ENCODE measurements at regions not wholly inside any gene's neighbourhood (a gene's known extent, or its start where the extent isn't known, plus 50 kb on each side); places are given as distances from the start of the nearest gene placed in this dataset.
A peak's percentile ranks its signal among the peaks of the same experiment; 100 is the strongest.
"Not testable (repeated sequence)": the region's sequence is repeated elsewhere in the genome, so short reads cannot be mapped to it uniquely, and the experiment has no call there.

GRCh38 chr3:147333098-147333497 lies 73.2 kb downstream of the ZIC4 start:
- H3K36me3 ChIP-seq, result no peaks in the 10 kb centered on the region
- no peaks in the 10 kb centered on the region for H3K9me3 ChIP-seq (ENCODE audit: low read depth)
- DNase-seq (ENCODE audit: low read depth in 1 of 2, low spot score in 1 of 2), result no peak
- H3K27ac ChIP-seq, result no peak overlapping the region
- H3K4me3 ChIP-seq, result no peak overlapping the region
- H3K4me1 ChIP-seq (ENCODE audit: low read depth), result no peaks in the 10 kb centered on the region
- no peaks in the 10 kb centered on the region for H3K27me3 ChIP-seq
- TF ChIP-seq CTCF (IDR thresholded peaks at IDR 0.05; ENCODE audit: low read depth, low read length), result no peak

GRCh38 chr3:147328711-147329110 lies 77.6 kb downstream of the ZIC4 start:
- H3K9me3 ChIP-seq (ENCODE audit: low read depth), result no peaks in the 10 kb centered on the region
- DNase-seq (ENCODE audit: low read depth in 1 of 2, low spot score in 1 of 2), result no peak
- no peaks in the 10 kb centered on the region for H3K4me1 ChIP-seq (ENCODE audit: low read depth)
- no peaks in the 10 kb centered on the region for H3K36me3 ChIP-seq
- no peak overlapping the region for H3K4me3 ChIP-seq
- no peak overlapping the region for H3K27ac ChIP-seq
- TF ChIP-seq CTCF (IDR thresholded peaks at IDR 0.05; ENCODE audit: low read depth, low read length), result no peak
- H3K27me3 ChIP-seq, result no peaks in the 10 kb centered on the region

- no peak for DNase-seq (ENCODE audit: low read depth in 1 of 2, low spot score in 1 of 2)
Observed at GRCh38 chr3:147324356-147324755, 82.0 kb downstream of the ZIC4 start.

GRCh38 chr3:147318900-147319299 lies 87.4 kb downstream of the ZIC4 start:
- Histone ChIP-seq H3K4me3 (no peak overlapping the region), H3K36me3 (no peaks in the 10 kb centered on the region), H3K9me3 (ENCODE audit: low read depth) (no peaks in the 10 kb centered on the region), H3K27ac (no peak overlapping the region), H3K27me3 (no peaks in the 10 kb centered on the region), H3K4me1 (ENCODE audit: low read depth) (no peaks in the 10 kb centered on the region)
- peak in 1 of 2 donors; percentile 38 for DNase-seq (ENCODE audit: low read depth in 1 of 2, low spot score in 1 of 2)
- TF ChIP-seq CTCF (IDR thresholded peaks at IDR 0.05; ENCODE audit: low read depth, low read length), result no peak

More at GRCh38 chr3:147324356-147324755, 82.0 kb downstream of the ZIC4 start:
- Histone ChIP-seq H3K4me1 (ENCODE audit: low read depth) (no peaks in the 10 kb centered on the region), H3K4me3 (no peak overlapping the region), H3K27ac (no peak overlapping the region), H3K36me3 (no peaks in the 10 kb centered on the region), H3K9me3 (ENCODE audit: low read depth) (no peaks in the 10 kb centered on the region), H3K27me3 (no peaks in the 10 kb centered on the region)
- no peak for TF ChIP-seq CTCF (IDR thresholded peaks at IDR 0.05; ENCODE audit: low read depth, low read length)

- not testable (repeated sequence) for H3K36me3 ChIP-seq; H3K9me3 ChIP-seq (ENCODE audit: low read depth); H3K4me1 ChIP-seq (ENCODE audit: low read depth); H3K27ac ChIP-seq; DNase-seq (ENCODE audit: low read depth in 1 of 2, low spot score in 1 of 2); H3K4me3 ChIP-seq; H3K27me3 ChIP-seq
Observed at GRCh38 chr3:147317080-147317479, 89.3 kb downstream of the ZIC4 start.

GRCh38 chr3:147313513-147313912 lies 92.8 kb downstream of the ZIC4 start:
- DNase-seq (ENCODE audit: low read depth in 1 of 2, low spot score in 1 of 2), result no peak
- Histone ChIP-seq H3K27me3 (no peaks in the 10 kb centered on the region), H3K4me1 (ENCODE audit: low read depth) (no peaks in the 10 kb centered on the region), H3K36me3 (no peaks in the 10 kb centered on the region), H3K9me3 (ENCODE audit: low read depth) (no peaks in the 10 kb centered on the region), H3K27ac (no peak overlapping the region), H3K4me3 (no peak overlapping the region)
- no peak for TF ChIP-seq CTCF (IDR thresholded peaks at IDR 0.05; ENCODE audit: low read depth, low read length)
